ENCODE measurements at regions not wholly inside any gene's neighbourhood (a gene's known extent, or its start where the extent isn't known, plus 50 kb on each side); places are given as distances from the start of the nearest gene placed in this dataset.

DNA sequence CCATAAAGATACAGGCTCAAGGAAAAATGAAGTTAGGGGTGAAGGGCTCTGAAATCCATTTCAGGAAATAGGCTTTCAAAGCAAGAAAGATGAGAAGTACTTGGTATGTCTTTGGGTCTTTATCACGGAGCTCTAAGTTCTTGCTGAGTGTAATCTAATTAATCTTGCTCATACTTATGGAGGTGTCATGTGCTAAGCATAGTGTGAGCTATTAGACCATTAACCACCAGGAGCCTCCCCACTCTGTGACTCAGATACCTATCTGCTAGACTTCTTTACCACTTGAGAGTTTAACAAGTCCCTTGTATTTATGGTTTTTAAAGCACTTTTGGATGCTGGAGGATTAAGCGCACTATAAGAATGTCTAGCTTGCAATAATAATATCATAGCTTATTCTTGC lies 678.7 kb downstream of the EPHA4 start:
- TF ChIP-seq HMGA2 (CRISPR knock-in tag; IDR thresholded peaks at IDR 0.05) = no peak
- TF ChIP-seq, protein P1, sequence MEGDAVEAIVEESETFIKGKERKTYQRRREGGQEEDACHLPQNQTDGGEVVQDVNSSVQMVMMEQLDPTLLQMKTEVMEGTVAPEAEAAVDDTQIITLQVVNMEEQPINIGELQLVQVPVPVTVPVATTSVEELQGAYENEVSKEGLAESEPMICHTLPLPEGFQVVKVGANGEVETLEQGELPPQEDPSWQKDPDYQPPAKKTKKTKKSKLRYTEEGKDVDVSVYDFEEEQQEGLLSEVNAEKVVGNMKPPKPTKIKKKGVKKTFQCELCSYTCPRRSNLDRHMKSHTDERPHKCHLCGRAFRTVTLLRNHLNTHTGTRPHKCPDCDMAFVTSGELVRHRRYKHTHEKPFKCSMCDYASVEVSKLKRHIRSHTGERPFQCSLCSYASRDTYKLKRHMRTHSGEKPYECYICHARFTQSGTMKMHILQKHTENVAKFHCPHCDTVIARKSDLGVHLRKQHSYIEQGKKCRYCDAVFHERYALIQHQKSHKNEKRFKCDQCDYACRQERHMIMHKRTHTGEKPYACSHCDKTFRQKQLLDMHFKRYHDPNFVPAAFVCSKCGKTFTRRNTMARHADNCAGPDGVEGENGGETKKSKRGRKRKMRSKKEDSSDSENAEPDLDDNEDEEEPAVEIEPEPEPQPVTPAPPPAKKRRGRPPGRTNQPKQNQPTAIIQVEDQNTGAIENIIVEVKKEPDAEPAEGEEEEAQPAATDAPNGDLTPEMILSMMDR (IDR thresholded peaks at IDR 0.05) = no peak
- TF ChIP-seq, protein P2, sequence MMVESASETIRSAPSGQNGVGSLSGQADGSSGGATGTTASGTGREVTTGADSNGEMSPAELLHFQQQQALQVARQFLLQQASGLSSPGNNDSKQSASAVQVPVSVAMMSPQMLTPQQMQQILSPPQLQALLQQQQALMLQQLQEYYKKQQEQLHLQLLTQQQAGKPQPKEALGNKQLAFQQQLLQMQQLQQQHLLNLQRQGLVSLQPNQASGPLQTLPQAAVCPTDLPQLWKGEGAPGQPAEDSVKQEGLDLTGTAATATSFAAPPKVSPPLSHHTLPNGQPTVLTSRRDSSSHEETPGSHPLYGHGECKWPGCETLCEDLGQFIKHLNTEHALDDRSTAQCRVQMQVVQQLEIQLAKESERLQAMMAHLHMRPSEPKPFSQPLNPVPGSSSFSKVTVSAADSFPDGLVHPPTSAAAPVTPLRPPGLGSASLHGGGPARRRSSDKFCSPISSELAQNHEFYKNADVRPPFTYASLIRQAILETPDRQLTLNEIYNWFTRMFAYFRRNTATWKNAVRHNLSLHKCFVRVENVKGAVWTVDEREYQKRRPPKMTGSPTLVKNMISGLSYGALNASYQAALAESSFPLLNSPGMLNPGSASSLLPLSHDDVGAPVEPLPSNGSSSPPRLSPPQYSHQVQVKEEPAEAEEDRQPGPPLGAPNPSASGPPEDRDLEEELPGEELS (CRISPR knock-in tag; IDR thresholded peaks at IDR 0.05) = no peak
- no peak for TF ChIP-seq ZNF138 (CRISPR knock-in tag; conservative IDR thresholded peaks at IDR 0.05)
- no peak for TF ChIP-seq CREB1 (CRISPR knock-in tag; IDR thresholded peaks at IDR 0.05)
- TF ChIP-seq SMAD3 (CRISPR knock-in tag; IDR thresholded peaks at IDR 0.05; ENCODE audit: borderline replicate concordance) = no peak
- TF ChIP-seq, protein P3, sequence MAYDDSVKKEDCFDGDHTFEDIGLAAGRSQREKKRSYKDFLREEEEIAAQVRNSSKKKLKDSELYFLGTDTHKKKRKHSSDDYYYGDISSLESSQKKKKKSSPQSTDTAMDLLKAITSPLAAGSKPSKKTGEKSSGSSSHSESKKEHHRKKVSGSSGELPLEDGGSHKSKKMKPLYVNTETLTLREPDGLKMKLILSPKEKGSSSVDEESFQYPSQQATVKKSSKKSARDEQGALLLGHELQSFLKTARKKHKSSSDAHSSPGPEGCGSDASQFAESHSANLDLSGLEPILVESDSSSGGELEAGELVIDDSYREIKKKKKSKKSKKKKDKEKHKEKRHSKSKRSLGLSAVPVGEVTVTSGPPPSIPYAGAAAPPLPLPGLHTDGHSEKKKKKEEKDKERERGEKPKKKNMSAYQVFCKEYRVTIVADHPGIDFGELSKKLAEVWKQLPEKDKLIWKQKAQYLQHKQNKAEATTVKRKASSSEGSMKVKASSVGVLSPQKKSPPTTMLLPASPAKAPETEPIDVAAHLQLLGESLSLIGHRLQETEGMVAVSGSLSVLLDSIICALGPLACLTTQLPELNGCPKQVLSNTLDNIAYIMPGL (CRISPR knock-in tag; IDR thresholded peaks at IDR 0.05) = no peak
- no peak for TF ChIP-seq TEAD4 (CRISPR knock-in tag; IDR thresholded peaks at IDR 0.05)
- TF ChIP-seq, protein P4, sequence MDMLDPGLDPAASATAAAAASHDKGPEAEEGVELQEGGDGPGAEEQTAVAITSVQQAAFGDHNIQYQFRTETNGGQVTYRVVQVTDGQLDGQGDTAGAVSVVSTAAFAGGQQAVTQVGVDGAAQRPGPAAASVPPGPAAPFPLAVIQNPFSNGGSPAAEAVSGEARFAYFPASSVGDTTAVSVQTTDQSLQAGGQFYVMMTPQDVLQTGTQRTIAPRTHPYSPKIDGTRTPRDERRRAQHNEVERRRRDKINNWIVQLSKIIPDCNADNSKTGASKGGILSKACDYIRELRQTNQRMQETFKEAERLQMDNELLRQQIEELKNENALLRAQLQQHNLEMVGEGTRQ (CRISPR knock-in tag; IDR thresholded peaks at IDR 0.05) = no peak
- TF ChIP-seq NR2C2 (CRISPR knock-in tag; IDR thresholded peaks at IDR 0.05) = no peak
- TF ChIP-seq FOXJ3 (CRISPR knock-in tag; IDR thresholded peaks at IDR 0.05; ENCODE audit: borderline replicate concordance) = no peak
- TF ChIP-seq, protein P5, sequence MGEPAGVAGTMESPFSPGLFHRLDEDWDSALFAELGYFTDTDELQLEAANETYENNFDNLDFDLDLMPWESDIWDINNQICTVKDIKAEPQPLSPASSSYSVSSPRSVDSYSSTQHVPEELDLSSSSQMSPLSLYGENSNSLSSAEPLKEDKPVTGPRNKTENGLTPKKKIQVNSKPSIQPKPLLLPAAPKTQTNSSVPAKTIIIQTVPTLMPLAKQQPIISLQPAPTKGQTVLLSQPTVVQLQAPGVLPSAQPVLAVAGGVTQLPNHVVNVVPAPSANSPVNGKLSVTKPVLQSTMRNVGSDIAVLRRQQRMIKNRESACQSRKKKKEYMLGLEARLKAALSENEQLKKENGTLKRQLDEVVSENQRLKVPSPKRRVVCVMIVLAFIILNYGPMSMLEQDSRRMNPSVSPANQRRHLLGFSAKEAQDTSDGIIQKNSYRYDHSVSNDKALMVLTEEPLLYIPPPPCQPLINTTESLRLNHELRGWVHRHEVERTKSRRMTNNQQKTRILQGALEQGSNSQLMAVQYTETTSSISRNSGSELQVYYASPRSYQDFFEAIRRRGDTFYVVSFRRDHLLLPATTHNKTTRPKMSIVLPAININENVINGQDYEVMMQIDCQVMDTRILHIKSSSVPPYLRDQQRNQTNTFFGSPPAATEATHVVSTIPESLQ (CRISPR knock-in tag; IDR thresholded peaks at IDR 0.05) = no peak
- no peak for TF ChIP-seq NFYB (CRISPR knock-in tag; conservative IDR thresholded peaks at IDR 0.05; ENCODE audit: low read depth)

Data from WTC11 (cell line).